ENCODE measurements at regions not wholly inside any gene's neighbourhood (a gene's known extent, or its start where the extent isn't known, plus 50 kb on each side); places are given as distances from the start of the nearest gene placed in this dataset.
"Not testable (repeated sequence)": the region's sequence is repeated elsewhere in the genome, so short reads cannot be mapped to it uniquely, and the experiment has no call there.

DNA sequence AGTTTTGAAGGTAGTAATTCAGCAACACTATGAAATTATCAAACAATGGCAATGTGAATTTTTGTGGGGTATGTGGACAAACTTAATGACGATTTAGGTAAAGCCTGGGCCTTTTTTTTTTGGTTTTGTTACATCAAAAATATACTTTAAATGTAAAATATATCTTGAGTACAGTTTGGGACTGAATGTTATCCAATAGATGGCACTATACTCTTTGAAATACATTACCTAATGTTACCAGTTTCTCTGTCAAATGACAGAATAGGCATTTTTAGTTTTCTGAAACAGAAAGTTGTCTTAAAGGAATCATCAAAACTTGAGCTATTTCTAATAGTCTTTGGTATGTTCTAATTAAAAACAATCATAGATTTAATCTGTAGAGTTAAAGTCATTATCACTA is 1651.9 kb downstream of the C4orf33 start:
- no peak for DNase-seq (ENCODE audit: low read depth, low spot score)

DNA sequence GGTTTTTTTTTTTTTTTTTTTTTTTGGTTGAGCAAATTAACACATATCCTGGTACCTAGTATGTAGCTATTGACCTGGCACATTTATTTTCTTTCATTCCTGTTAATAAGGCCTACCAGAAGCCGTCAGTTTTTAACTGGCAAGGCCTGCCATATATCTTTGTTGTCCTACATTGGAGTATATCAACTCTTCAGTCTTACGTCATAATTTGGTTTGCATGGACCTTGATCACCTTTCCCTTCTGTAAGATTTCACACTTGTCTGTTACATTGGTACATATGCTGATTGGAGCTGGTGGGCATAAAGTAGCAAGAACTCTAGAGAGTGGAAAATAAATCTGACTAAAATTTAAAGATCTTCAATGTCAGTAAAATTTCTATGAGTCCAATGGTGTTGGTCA is 1658.0 kb downstream of the C4orf33 start:
- no peak for DNase-seq (ENCODE audit: low read depth, low spot score)

DNA sequence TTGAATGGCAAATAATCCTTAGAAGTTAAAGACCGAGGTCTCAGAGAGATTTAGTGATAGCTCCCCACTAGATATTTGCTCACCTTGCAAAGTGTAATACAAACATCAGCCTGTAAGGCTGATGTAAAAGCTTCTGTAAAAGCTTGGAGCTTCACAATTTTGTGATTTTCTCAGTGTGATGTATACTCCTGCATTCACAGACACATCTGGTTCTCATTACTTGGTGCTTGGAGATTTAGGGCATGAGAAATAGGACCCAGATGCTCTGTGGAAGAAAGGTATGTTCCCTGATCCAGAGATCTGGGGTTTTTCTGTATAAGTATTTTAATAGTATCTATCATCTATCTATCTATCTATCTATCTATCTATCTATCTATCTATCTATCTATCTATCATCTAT is 1664.3 kb downstream of the C4orf33 start:
- no peak for DNase-seq (ENCODE audit: low read depth, low spot score)

DNA sequence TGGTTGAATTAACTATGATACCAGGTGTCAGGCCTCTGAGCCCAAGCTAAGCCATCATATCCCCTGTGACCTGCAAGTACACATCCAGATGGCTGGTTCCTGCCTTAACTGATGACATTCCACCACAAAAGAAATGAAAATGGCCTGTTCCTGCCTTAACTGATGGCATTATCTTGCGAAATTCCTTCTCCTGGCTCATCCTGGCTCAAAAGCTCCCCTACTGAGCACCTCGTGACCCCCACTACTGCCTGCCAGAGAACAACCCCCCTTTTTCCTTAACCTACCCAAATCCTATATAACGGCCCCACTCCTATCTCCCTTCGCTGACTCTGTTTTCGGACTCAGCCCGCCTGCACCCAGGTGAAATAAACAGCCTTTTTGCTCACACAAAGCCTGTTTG is 1671.4 kb downstream of the C4orf33 start:
- DNase-seq (ENCODE audit: low read depth, low spot score) = not testable (repeated sequence)

DNA sequence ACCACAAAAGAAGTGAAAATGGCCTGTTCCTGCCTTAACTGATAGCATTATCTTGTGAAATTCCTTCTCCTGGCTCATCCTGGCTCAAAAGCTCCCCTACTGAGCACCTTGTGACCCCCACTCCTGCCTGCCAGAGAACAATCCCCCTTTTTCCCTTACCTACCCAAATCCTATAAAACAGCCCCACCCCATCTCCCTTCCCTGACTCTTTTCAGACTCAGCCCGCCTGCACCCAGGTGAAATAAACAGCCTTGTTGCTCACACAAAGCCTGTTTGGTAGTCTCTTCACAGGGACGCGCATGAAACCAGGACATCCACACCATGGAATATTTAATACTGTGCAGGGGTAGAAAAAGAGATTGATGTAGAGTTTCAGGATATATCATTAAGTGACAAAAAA is 1677.0 kb downstream of the C4orf33 start:
- not testable (repeated sequence) for DNase-seq (ENCODE audit: low read depth, low spot score)

DNA sequence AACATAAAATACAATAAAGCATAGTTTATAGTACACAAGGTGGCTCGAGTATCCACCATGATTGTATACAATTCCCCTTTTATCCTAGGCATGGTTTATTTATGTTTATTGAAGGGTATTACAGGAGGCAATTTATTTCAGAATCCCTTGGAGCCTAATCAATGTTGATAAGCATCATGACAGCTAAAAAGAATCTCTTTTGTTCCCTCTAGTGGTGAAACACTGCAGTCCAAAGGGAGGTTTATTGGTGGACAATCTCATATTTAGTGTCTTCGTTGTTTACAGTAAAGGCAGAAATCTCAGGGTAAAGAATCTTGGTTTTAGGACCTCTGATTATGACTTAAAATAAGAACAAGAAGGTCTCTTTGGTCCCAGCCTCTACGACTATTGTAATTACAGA is 1712.5 kb downstream of the C4orf33 start:
- DNase-seq (ENCODE audit: low read depth, low spot score) = no peak

DNA sequence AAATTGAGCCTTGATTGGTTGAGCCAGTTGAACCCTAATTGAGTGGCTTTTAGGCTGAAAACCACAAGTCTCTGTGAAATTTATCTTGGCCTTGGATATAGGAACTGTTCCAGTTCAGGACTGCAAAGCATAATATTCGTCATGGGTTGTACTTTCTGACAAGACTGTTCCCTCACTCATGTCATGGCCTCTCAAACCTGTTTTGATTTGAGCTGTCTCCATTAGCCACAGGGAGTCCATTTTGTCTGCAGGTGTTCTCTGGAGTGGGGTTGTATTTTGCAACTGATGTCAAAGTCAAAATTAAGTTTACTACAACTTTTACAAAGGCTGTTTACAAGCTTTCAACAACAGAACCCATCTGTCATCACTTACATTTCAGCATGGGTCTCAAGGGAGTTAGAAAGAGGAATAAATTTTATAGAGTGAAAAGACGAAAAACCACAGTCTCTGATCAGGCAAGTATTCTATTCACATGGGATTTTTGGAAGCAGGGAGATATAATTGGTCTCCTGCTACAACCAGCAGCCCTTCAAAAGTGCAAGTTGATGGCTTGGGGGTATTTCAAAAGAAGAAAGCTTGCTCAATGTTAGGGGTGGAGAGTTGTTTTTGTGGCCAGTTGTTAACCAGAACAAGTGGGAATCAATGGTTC is 1716.3 kb downstream of the C4orf33 start:
- DNase-seq (ENCODE audit: low read depth, low spot score) = no peak

DNA sequence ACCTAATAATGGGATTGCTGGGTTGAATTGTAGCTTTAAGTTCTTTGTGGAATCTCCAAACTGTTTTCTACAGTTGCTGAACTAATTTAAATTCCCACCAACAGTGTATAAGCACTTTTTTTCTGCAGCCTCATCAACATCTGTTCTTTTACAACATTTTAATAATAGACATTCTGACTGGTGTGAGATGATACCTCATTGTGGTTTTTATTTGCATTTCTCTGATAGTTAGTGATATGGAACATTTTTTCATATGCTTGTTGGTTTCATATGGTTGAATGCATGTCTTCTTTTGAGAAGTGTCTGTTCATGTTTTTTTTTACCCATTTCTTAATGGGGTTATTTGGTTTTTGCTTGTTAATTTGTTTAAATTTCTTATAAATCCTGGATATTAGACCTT is 1718.9 kb downstream of the C4orf33 start:
- DNase-seq (ENCODE audit: low read depth, low spot score) = no peak

DNA sequence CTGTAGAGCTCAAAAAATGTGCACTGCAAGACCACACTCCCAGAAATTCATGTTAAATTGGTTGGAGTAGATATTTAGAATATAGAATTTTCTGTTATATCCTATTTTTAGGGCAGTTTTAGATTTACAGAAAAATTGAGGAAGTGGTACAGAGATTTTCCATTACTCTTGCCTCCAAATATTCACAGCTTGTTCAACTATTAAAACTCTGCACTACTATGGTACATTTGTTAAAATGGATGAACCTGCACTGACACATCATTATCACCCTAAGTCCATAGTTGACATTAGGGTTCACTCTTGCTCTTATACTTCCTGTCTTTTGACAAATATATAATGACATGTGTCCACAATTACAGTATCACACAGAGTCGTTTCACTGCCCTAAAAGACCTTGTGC is 1724.5 kb downstream of the C4orf33 start:
- DNase-seq (ENCODE audit: low read depth, low spot score) = no peak

DNA sequence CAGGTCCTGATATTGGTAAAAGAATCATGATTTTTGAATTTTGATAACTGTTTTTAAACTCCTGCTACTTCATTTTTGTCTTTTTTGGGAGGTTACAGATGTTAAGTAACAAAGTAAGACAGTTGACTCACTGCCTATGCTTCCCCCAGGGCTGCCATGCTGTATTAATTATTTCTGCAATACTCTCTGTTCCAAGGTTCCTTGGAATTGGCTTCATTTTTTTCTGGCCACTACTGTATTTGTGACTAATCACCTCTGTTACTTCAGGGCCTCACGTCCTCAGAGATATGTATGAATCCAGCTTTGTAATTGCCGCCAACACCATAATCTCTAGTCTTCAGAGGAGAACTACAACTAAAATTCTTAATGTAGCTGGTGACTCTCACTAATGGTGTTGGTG is 1729.3 kb downstream of the C4orf33 start:
- DNase-seq (ENCODE audit: low read depth, low spot score) = no peak

DNA sequence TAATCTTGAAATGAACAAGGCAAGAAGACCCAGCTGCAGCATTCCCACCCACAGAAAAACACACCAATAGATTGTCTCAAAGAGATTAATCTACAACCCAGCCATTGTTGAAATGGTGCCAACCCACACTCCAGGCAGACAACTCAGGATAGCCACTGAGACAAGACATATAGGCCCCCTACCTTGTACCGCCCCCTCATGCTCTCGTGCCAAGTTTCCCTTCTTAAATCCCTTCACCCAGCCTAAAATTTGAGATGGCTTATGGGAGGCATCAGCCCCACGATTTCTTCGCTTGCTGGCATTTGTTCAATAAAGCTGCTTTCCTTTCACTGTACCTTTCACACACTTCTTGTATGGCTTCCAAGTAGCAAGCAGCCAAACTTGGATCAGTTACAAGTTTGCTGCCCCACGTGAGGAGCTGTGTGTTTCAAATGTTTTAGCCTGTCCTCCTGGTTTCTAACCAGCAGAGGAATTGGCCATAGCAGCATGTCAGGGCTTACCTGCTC is 1754.1 kb downstream of the C4orf33 start:
- DNase-seq (ENCODE audit: low read depth, low spot score) = no peak

DNA sequence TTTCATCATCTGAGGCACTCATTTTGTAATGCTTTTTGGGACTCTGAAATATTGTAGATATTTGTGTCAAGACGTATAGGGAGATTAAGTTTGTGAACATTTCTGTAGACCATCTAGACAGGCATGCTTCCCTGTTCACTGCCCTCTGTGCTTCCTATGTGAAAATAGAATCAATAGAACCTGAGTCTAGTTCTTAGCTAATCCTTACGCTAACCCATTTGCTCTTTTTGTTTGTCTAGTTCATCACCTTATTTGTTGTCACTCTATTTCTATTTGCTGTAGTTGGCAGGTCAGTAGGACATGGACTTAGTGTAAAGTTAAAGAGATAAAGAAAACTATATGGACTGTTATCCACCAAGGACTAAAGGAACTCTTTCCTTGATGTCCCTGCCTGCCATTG is 1755.2 kb downstream of the C4orf33 start:
- DNase-seq (ENCODE audit: low read depth, low spot score) = no peak

DNA sequence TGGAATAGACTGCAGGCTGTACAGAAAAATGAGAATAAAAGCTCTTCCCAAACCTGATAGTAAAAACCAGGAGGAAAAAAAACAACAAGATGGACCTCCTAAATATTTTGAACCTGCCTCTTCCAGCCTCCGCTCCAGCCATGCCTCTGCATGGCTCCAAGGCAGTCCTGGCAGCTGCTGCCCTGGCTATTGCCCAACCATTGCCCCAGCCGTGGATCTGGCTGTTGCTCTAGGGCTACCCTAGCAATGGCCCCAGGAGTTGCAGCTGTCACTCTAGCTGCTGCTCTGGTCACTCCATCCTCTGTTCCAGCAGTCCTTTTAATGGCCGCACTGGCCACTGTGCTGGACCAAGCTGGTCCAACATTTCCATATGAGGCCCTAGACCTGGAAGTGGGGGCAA is 1756.0 kb downstream of the C4orf33 start:
- no peak for DNase-seq (ENCODE audit: low read depth, low spot score)

DNA sequence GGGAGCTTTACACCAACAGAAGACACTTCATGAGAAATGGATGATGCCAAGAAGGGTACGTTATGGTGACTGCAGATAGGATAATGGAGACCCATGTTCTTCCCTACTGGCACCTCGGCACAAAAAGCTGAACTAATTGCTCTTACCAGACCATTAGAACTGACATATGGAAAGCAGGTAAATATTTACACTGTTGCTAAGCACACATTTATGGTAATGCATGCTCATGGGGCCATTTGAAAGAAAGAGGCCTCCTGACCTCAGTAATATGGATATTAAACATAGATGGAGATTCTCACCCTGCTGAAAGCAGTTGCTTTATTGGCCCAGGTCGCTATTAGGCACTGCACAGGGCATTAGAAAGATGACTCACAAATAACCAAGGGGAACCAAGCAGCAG is 1759.6 kb downstream of the C4orf33 start:
- DNase-seq (ENCODE audit: low read depth, low spot score) = no peak

DNA sequence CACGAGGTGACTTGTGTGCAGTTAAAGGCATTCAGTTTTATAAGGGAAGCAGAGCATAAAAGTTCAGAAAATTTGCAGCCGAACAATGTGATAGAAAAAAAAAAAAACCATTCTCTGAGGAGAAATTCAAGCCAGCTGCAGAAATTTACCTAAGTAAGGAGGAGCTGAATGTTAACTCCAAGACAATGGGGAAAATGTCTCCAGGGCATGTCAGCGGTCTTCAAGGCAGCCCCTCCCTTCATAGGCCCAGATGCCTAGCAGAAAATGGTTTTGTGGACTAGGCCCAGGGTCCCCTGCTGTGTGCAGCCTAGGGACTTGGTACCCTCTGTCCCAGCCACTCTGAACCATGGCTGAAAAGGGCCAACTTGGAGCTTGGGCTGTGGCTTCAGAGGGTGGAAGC is 1764.0 kb downstream of the C4orf33 start:
- no peak for DNase-seq (ENCODE audit: low read depth, low spot score)

DNA sequence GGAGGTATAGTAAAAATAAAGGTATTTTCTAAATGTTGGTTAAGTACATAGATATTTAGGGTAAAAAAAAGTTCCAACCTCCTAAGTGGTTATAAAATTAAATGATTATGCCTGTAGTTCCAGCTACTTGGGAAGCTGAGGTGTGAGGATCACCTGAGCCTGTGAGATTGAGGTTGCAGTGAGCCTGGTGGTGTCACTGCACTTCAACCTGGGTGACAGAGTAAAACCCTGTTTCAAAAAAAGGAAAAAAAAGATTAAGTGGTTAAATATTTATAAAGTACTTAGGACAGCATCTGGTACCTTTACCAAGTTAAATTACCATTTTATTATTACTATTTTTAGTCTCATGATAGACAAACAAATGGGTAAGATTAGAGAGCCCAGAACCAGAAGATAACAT is 1801.0 kb downstream of the C4orf33 start:
- DNase-seq (ENCODE audit: low read depth, low spot score) = no peak

DNA sequence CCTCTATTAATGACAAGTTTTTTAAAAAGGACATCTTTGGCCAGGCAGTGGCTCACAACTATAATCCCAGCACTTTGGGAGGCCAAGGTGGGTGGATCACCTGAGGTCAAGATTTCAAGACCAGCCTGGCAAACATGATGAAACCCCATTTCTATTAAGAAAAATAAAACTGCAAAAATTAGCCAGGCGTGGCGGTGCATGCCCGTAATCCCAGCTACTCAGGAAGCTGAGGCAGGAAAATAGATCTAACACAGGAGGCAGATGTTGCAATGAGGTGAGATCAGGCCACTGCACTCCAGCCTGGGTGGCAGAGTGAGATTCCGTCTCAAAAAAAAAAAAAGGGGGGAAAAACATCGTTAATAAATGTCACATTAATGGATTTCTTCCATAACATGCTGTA is 1805.4 kb downstream of the C4orf33 start:
- no peak for DNase-seq (ENCODE audit: low read depth, low spot score)

DNA sequence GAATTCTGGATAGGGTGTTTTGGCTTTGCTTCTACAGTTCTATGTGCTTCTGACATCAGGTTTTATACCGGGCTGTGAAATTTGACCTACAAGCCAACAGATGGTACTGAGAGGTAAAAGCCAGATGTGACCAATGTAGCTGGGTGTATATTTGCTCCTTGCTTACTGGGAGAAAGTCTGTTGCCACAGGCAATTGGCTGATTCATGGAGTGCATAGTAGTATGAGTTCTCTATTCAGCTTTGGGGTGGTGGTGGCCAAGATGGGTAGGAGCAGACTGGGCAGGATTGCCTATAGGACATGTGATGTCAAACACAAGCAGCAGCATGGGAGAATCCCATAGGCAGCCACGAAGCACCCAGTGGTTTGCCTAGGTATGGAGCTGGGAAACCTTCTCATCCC is 1827.0 kb downstream of the C4orf33 start:
- DNase-seq (ENCODE audit: low read depth, low spot score) = no peak

DNA sequence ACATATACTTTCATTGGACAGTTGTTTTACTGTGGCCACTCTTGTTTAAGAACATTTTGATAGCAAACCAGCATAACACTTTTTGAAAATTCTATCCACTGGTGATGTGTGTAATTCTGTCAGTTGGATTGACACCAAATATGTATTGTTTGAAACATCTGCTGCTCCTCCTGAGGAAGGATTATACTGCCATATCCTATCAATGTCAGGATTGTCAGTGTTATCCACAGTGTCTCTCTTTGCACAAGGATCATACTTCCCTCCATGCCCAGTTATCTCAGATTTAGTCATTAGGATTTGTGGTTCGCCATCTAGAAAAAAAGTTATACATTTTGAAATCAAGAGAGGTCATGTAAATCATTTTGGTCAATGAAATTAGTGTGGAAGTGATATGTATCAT is 1859.6 kb downstream of the C4orf33 start:
- DNase-seq (ENCODE audit: low read depth, low spot score) = no peak

DNA sequence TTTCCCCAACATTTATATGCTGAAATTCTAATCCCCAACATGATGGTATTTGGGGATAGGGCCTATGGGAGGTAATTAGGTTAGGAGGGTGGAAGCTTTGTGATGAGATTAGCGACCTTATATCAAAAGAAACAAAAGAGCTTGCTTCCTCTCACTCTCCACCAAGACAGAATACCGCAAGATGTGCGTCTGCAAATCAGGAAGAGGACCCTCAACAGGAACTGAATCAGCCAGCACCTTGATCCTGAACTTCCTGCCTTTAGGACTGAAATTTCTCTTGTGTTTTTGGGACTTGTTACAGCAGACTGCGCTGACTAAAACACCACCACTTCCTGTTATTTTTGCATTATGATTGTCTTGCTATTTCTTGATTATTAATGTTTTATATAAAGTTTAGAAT is 1889.4 kb downstream of the C4orf33 start:
- no peak for DNase-seq (ENCODE audit: low read depth, low spot score)

DNA sequence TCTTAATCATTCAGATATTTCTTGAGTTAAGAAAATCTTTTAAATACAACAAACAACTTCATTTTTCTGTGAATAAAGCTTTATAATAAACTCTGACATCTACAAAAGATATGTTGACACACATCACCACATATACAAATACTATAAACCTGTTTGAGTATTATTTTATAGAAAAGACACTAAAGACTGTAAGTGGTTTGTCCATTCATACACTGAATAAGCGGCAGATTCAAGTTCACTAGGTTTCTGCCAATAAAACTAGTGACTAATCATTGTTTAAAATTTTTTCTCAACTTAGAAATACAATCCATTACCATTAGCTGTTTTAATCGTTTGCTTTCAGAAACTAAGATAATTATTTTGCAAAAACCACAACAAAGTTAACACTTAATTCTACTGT is 1900.0 kb downstream of the C4orf33 start:
- DNase-seq (ENCODE audit: low read depth, low spot score) = no peak

DNA sequence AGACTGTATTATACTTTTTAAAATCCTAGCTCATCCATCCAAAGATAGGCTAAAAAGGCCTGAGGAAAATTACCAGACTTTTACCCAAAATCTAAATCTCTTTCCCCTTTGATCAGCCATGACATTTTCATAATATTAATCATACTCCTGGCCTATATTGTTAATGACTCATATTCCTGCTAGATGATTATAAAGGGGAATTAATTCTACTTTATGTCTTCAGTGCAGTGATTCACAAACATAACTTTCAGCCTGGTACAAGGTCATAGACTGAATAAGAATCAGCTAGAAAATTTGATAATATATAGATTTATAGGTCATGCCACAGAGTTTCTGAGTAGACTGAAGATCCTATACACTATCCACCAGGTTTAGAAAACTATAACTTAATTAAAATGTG is 1905.4 kb downstream of the C4orf33 start:
- DNase-seq (ENCODE audit: low read depth, low spot score) = no peak

DNA sequence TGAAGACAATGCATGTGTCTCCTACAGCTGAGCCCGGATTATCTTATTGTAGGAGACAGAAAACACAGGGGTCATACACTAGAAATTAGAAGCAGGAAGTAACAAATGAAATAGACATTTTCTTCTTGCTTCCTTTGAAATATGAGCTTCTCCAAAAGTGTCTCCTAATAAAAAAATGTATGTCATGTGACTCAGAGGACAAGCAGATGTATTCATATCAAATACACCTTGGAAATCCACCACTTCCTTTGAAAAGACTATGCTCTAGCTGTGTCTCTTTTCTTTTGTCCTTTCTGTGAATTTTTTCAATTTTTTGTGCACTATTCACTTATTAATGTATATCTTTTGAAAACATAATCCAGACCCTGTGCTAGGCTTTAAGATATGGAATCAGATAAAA is 1906.2 kb downstream of the C4orf33 start:
- no peak for DNase-seq (ENCODE audit: low read depth, low spot score)

DNA sequence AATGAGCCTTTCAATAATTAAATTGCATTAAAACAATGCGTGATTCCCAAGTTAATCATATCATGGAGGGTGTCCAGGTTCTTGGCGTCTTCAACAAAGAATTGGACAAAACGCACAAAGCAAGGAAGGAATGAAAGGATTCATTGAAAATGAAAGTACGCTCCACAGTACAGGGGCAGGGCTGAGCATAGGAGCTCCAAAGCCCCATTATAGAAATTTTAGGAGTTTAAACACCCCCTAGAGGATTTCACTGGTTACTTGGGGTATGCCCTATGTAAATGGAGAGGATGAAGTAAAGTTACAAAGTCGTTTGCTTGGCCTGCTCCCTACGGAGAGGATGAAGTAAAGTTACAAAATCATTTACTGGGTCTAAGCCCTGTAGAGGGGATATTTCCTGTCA is 1910.4 kb downstream of the C4orf33 start:
- DNase-seq (ENCODE audit: low read depth, low spot score) = no peak
